ENCODE measurements at regions not wholly inside any gene's neighbourhood (a gene's known extent, or its start where the extent isn't known, plus 50 kb on each side); places are given as distances from the start of the nearest gene placed in this dataset.
"Not testable (repeated sequence)": the region's sequence is repeated elsewhere in the genome, so short reads cannot be mapped to it uniquely, and the experiment has no call there.

GRCh38 chr2:111412841-111413650 is 292.3 kb downstream of the BCL2L11 start:
- not testable (repeated sequence) for H3K27ac Mint-ChIP-seq (ENCODE audit: unreplicated experiment); H3K9me3 Mint-ChIP-seq (ENCODE audit: unreplicated experiment); H3K4me1 Mint-ChIP-seq (ENCODE audit: low read depth, unreplicated experiment); H3K4me3 Mint-ChIP-seq (ENCODE audit: unreplicated experiment); H3K27me3 Mint-ChIP-seq (ENCODE audit: unreplicated experiment); H3K36me3 Mint-ChIP-seq (ENCODE audit: unreplicated experiment); DNase-seq

DNA sequence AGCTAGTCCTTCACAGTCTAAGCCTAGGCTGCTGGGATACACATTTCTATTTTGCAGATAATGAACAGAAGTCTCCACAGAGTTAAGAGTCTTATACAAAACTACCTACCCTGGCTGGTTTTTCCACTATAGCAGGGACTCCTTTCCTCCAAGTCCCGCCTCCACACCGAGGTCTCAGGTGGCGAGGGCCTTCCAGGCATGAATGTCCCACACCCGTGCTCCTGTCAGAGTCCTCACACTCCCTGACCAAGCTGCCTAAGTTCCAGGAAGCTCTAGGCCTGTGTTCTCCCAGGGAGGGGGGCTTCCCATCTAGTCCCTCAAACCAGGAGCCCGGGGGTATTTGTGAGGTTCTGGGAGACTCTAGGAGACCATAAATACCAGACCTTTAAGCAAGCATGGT is 293.2 kb downstream of the BCL2L11 start:
- H3K27me3 Mint-ChIP-seq (ENCODE audit: unreplicated experiment); H3K4me1 Mint-ChIP-seq (ENCODE audit: low read depth, unreplicated experiment); H3K4me3 Mint-ChIP-seq (ENCODE audit: unreplicated experiment); H3K27ac Mint-ChIP-seq (ENCODE audit: unreplicated experiment); H3K9me3 Mint-ChIP-seq (ENCODE audit: unreplicated experiment); DNase-seq; H3K36me3 Mint-ChIP-seq (ENCODE audit: unreplicated experiment): not testable (repeated sequence)

- H3K27me3 Mint-ChIP-seq (ENCODE audit: unreplicated experiment); H3K4me1 Mint-ChIP-seq (ENCODE audit: low read depth, unreplicated experiment); H3K9me3 Mint-ChIP-seq (ENCODE audit: unreplicated experiment); H3K36me3 Mint-ChIP-seq (ENCODE audit: unreplicated experiment); H3K27ac Mint-ChIP-seq (ENCODE audit: unreplicated experiment); DNase-seq; H3K4me3 Mint-ChIP-seq (ENCODE audit: unreplicated experiment): not testable (repeated sequence)
Observed at GRCh38 chr2:111415765-111416743, 295.3 kb downstream of the BCL2L11 start.

DNA sequence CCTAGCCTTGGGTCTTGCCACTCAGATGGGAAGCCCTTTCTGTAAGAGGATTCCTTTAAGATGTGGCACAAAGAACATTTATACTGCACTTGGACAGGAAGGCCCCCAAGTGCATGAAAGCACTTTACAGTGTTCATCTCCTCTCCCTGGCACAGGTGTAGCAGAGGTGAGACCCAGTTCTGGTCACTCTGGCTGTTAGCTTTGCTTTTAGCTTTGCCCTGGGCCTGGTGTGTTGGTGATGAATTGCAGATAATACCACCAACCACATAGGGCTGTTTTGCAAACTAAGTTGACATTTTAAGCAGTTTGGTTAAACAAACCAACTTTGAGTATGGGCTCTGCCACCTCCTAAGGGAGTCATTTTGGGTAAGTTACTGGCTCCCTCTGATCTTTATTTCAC is 296.3 kb downstream of the BCL2L11 start:
- DNase-seq; H3K9me3 Mint-ChIP-seq (ENCODE audit: unreplicated experiment); H3K36me3 Mint-ChIP-seq (ENCODE audit: unreplicated experiment); H3K4me3 Mint-ChIP-seq (ENCODE audit: unreplicated experiment); H3K4me1 Mint-ChIP-seq (ENCODE audit: low read depth, unreplicated experiment); H3K27ac Mint-ChIP-seq (ENCODE audit: unreplicated experiment); H3K27me3 Mint-ChIP-seq (ENCODE audit: unreplicated experiment): not testable (repeated sequence)

- not testable (repeated sequence) for H3K4me3 Mint-ChIP-seq (ENCODE audit: unreplicated experiment); H3K36me3 Mint-ChIP-seq (ENCODE audit: unreplicated experiment); H3K4me1 Mint-ChIP-seq (ENCODE audit: low read depth, unreplicated experiment); H3K27me3 Mint-ChIP-seq (ENCODE audit: unreplicated experiment); H3K9me3 Mint-ChIP-seq (ENCODE audit: unreplicated experiment); DNase-seq; H3K27ac Mint-ChIP-seq (ENCODE audit: unreplicated experiment)
Observed at GRCh38 chr2:111418091-111418875, 297.6 kb downstream of the BCL2L11 start.

GRCh38 chr2:111420074-111420473 is 299.4 kb downstream of the BCL2L11 start:
- not testable (repeated sequence) for H3K9me3 Mint-ChIP-seq (ENCODE audit: unreplicated experiment); H3K27me3 Mint-ChIP-seq (ENCODE audit: unreplicated experiment); H3K36me3 Mint-ChIP-seq (ENCODE audit: unreplicated experiment); H3K27ac Mint-ChIP-seq (ENCODE audit: unreplicated experiment); DNase-seq; H3K4me3 Mint-ChIP-seq (ENCODE audit: unreplicated experiment); H3K4me1 Mint-ChIP-seq (ENCODE audit: low read depth, unreplicated experiment)

DNA sequence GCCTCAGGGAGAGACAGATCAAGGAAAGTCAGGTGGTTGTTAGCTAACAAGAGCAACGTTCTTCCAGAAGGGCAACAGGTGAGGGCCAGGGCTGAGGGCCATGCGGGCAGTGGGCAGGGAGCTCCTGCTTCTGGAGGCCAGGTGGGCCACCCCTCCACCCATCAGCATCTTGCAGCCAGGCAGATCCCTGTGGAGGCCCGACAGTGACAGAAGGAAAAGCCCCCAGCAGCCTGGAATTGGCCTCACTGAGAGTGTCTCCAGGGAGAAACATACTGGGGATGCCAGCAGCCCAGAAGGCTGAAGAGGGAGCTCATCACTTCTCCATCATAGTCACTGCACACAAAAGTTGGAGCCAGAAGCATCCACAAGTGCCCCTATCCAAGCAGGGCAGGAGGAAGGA is 300.1 kb downstream of the BCL2L11 start:
- not testable (repeated sequence) for H3K27me3 Mint-ChIP-seq (ENCODE audit: unreplicated experiment); H3K9me3 Mint-ChIP-seq (ENCODE audit: unreplicated experiment); H3K36me3 Mint-ChIP-seq (ENCODE audit: unreplicated experiment)

DNA sequence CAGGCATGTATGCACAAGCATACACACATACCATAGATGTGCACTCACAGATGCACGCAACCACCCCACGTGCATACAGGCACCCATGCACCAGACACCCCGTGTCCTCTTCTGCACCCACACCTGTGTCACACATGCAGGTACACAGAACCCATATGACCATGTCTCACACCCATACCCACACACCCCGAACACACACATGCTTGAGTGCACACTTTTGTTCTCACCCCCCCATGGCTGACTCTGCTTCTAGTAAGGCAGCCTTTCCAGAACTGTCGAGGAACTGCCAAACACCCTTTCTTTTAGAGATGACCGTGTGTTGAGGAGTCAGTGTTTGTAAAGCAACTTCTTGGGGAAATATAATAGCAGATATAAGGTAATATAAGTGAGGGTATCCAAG is 301.2 kb downstream of the BCL2L11 start:
- not testable (repeated sequence) for H3K4me1 Mint-ChIP-seq (ENCODE audit: low read depth, unreplicated experiment); H3K9me3 Mint-ChIP-seq (ENCODE audit: unreplicated experiment); H3K27me3 Mint-ChIP-seq (ENCODE audit: unreplicated experiment); H3K4me3 Mint-ChIP-seq (ENCODE audit: unreplicated experiment); DNase-seq; H3K36me3 Mint-ChIP-seq (ENCODE audit: unreplicated experiment); H3K27ac Mint-ChIP-seq (ENCODE audit: unreplicated experiment)

More for the DNA sequence above, 300.1 kb downstream of the BCL2L11 start:
- H3K4me3 Mint-ChIP-seq (ENCODE audit: unreplicated experiment); DNase-seq; H3K27ac Mint-ChIP-seq (ENCODE audit: unreplicated experiment); H3K4me1 Mint-ChIP-seq (ENCODE audit: low read depth, unreplicated experiment): not testable (repeated sequence)

- not testable (repeated sequence) for DNase-seq; H3K27me3 Mint-ChIP-seq (ENCODE audit: unreplicated experiment); H3K36me3 Mint-ChIP-seq (ENCODE audit: unreplicated experiment); H3K4me3 Mint-ChIP-seq (ENCODE audit: unreplicated experiment); H3K9me3 Mint-ChIP-seq (ENCODE audit: unreplicated experiment); H3K4me1 Mint-ChIP-seq (ENCODE audit: low read depth, unreplicated experiment); H3K27ac Mint-ChIP-seq (ENCODE audit: unreplicated experiment)
Observed at GRCh38 chr2:111422562-111422961, 301.8 kb downstream of the BCL2L11 start.

DNA sequence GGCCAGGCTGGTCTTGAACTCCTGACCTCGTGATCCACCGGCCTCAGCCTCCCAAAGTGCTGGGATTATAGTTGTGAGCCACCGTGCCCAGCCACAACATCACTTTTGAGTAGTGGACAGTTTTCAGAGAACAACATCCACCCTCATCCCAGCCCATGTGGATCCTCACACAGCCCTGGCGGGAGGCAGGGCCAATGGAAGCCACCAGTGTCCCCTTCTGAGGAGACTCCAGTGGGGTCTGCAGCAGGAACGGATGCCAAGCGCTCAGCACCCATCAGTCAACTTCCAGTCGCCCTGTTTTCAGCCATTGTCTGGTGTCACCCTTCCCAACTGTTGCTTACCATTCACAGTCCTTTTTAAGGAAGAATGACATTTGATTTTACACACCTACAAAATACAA is 302.5 kb downstream of the BCL2L11 start:
- DNase-seq; H3K4me3 Mint-ChIP-seq (ENCODE audit: unreplicated experiment); H3K4me1 Mint-ChIP-seq (ENCODE audit: low read depth, unreplicated experiment); H3K36me3 Mint-ChIP-seq (ENCODE audit: unreplicated experiment); H3K27me3 Mint-ChIP-seq (ENCODE audit: unreplicated experiment); H3K27ac Mint-ChIP-seq (ENCODE audit: unreplicated experiment); H3K9me3 Mint-ChIP-seq (ENCODE audit: unreplicated experiment): not testable (repeated sequence)

- not testable (repeated sequence) for DNase-seq; H3K9me3 Mint-ChIP-seq (ENCODE audit: unreplicated experiment); H3K4me1 Mint-ChIP-seq (ENCODE audit: low read depth, unreplicated experiment); H3K36me3 Mint-ChIP-seq (ENCODE audit: unreplicated experiment); H3K4me3 Mint-ChIP-seq (ENCODE audit: unreplicated experiment); H3K27ac Mint-ChIP-seq (ENCODE audit: unreplicated experiment); H3K27me3 Mint-ChIP-seq (ENCODE audit: unreplicated experiment)
Observed at GRCh38 chr2:111424176-111424575, 303.5 kb downstream of the BCL2L11 start.

Measured in glutamatergic neuron (in vitro differentiated cells).